Fibroblast of mammary gland (primary cell): ENCODE measurements at regions not wholly inside any gene's neighbourhood (a gene's known extent, or its start where the extent isn't known, plus 50 kb on each side); places are given as distances from the start of the nearest gene placed in this dataset.
A peak's percentile ranks its signal among the peaks of the same experiment; 100 is the strongest.

Source experiments
- DNase-seq: peaks from one replicate; pipeline ENCODE4 v3.0.0-alpha.2; 2010; ENCODE audit warnings: low read depth
- H3K4me3 ChIP-seq: 2 replicates; pipeline ENCODE4 v1.5.1; 2011; ENCODE audit warnings: low read depth, mild to moderate bottlenecking, low read length, moderate library complexity; ENCODE audit not compliant: control insufficient read depth
- CTCF ChIP-seq: conservative IDR thresholded peaks from 2 replicates; pipeline ENCODE4 v1.5.1; 2011; ENCODE audit warnings: low read depth, low read length, inconsistent platforms; ENCODE audit not compliant: control insufficient read depth, insufficient read depth

DNA sequence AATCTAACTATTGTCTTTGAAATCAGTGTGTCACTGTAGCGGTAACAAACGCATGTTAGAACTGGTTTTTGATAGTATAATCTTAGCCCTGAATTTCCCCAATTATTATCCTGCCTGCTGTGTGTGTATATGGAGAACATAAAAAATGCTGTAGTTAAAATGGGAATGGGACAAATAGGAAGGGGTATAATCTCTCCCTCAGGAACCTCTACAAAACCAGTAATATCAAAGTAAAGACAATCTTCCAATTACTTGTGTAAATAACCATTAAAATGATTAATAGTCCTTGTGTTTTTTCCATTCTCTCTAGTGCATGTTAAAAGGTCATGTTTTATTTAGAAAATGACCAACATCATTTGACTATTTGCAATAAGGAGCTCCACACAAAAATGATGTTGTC, 200.1 kb upstream of the TMTC1 start:
- DNase-seq, result no peak
- TF ChIP-seq CTCF, result no peak
- H3K4me3 ChIP-seq, result no peak overlapping the region

GRCh38 chr12:29980304-29980703, 196.6 kb upstream of the TMTC1 start:
- DNase-seq, result no peak
- no peak overlapping the region for H3K4me3 ChIP-seq
- no peak for TF ChIP-seq CTCF

DNA sequence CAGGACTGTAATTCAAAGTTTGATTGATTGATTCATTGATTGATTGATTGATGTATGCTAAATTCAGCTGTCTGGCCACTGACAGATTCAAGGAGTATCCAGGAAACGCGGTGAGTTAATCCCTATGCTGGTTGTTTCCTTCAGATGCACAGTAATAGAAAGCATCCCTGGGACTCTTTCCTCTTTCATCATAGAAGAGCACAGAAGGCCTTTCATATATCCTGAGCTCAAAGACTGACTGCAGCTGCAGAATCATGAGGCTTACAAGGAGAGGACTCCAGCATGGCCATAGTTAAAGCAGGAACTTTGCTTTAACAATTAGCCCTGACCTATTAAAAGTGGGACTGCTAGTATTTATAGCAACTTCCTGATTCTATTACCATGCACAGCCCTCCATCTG, 187.7 kb upstream of the TMTC1 start:
- no peak overlapping the region for H3K4me3 ChIP-seq
- no peak for TF ChIP-seq CTCF
- DNase-seq, result no peak

DNA sequence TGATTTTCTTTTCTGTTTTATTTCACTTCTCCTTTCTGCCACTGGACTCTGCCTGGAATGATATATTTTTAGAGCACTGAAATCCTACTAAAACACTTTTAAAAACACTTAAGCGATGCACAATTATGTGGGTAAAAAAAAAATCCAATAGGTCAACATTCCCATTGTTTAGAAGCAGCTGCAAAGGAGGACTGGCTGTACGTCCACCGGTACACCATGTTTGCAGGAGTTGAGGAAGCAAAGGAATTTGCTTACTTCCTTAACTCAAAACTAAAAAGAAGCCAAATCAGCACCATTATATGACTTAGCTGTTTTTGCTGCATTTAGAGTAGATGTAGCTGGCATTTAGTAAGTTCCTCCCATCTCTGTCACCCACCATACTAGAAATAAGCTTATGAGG, 186.8 kb upstream of the TMTC1 start:
- DNase-seq, result no peak
- TF ChIP-seq CTCF, result no peak

GRCh38 chr12:29962276-29963035, 178.7 kb upstream of the TMTC1 start:
- DNase-seq, result no peak
- no peak overlapping the region for H3K4me3 ChIP-seq
- TF ChIP-seq CTCF, result no peak

More for the DNA sequence above, 186.8 kb upstream of the TMTC1 start:
- H3K4me3 ChIP-seq, result no peak overlapping the region

DNA sequence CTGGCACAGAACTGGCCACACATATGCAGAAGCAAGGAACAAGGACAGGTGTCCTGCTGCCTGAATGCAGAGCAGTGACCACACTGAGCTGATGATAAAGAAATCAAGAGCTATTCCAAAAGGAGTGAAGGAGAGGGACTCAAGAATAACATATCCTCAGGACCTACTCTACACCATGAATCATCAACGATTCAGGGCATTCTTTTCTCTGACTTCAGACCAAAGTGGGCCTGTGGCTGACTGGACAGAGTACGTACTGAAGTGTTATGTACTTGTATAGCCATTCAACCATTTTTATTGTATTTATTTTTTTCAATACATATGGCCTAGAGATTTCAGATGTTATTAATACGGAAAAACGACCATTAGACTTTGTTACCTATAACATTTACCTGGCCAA, 177.5 kb upstream of the TMTC1 start:
- no peak overlapping the region for H3K4me3 ChIP-seq
- DNase-seq, result peak; percentile 19
- TF ChIP-seq CTCF, result no peak
